Mesenchymal stem cell (in vitro differentiated cells and primary cell): ENCODE measurements at regions not wholly inside any gene's neighbourhood (a gene's known extent, or its start where the extent isn't known, plus 50 kb on each side); places are given as distances from the start of the nearest gene placed in this dataset.

Experiments used
- DNase-seq: peaks from one replicate; pipeline ENCODE4 v3.0.0-alpha.2; 2013
- H2AFZ ChIP-seq: one replicate; pipeline ENCODE4 v1.6.1; 2013; ENCODE audit warnings: low read depth, mild to moderate bottlenecking, control low read depth, inconsistent platforms, low read length, moderate library complexity
- H2AK5ac ChIP-seq: 2 replicates; pipeline ENCODE4 v1.6.1; 2013; ENCODE audit warnings: low read length, moderate library complexity, mild to moderate bottlenecking, inconsistent platforms; ENCODE audit not compliant: severe bottlenecking
- H2BK120ac ChIP-seq: one replicate; pipeline ENCODE4 v1.6.1; 2013; ENCODE audit warnings: low read depth, mild to moderate bottlenecking, inconsistent platforms, low read length, moderate library complexity
- H2BK12ac ChIP-seq, 2 experiments: one replicate each; pipeline ENCODE4 v1.6.1; 2013; ENCODE audit warnings: inconsistent platforms in 2 of 2, low read length in 2 of 2, mild to moderate bottlenecking in 2 of 2, moderate library complexity in 2 of 2, control low read depth in 1 of 2
- H2BK15ac ChIP-seq: one replicate; pipeline ENCODE4 v1.6.1; 2013; ENCODE audit warnings: mild to moderate bottlenecking, low read depth, inconsistent platforms; ENCODE audit not compliant: poor library complexity, severe bottlenecking
- H2BK5ac ChIP-seq: 2 replicates; pipeline ENCODE4 v1.6.1; 2013; ENCODE audit warnings: low read depth, mild to moderate bottlenecking, low read length, control low read depth, inconsistent platforms; ENCODE audit not compliant: poor library complexity, severe bottlenecking
- H3K14ac ChIP-seq, 2 experiments: one replicate each; pipeline ENCODE4 v1.6.1; 2013; ENCODE audit warnings: inconsistent platforms in 2 of 2, low read length in 2 of 2, control low read depth in 1 of 2, mild to moderate bottlenecking in 1 of 2, moderate library complexity in 1 of 2
- H3K18ac ChIP-seq, 2 experiments: one replicate each; pipeline ENCODE4 v1.6.1; 2013; ENCODE audit warnings: inconsistent platforms in 2 of 2, low read length in 2 of 2, control low read depth in 1 of 2, low read depth in 1 of 2, mild to moderate bottlenecking in 1 of 2
- H3K23ac ChIP-seq, 2 experiments: one replicate each; pipeline ENCODE4 v1.6.1; 2013; ENCODE audit warnings: inconsistent platforms in 2 of 2, low read length in 2 of 2, mild to moderate bottlenecking in 2 of 2, moderate library complexity in 2 of 2, control low read depth in 1 of 2
- H3K27ac ChIP-seq: 2 replicates; pipeline ENCODE4 v1.5.1; 2013; ENCODE audit warnings: mild to moderate bottlenecking, moderate library complexity, low read length, control low read depth, inconsistent platforms; ENCODE audit not compliant: poor library complexity, severe bottlenecking
- H3K27me3 ChIP-seq, 2 experiments: 2 replicates each; pipeline versions ENCODE4 v1.6.1 to v1.7.0; 2013; ENCODE audit warnings: low read length in 2 of 2, mild to moderate bottlenecking in 2 of 2, moderate library complexity in 2 of 2, control low read depth in 1 of 2, inconsistent platforms in 1 of 2; ENCODE audit not compliant: control insufficient read depth in 1 of 2, insufficient read depth in 1 of 2
- H3K36me3 ChIP-seq, 2 experiments: 2 replicates each; pipeline versions ENCODE4 v1.6.1 to v1.7.0; 2013; ENCODE audit warnings: low read length in 2 of 2, control low read depth in 1 of 2, inconsistent platforms in 1 of 2, low read depth in 1 of 2, mild to moderate bottlenecking in 1 of 2; ENCODE audit not compliant: insufficient read depth in 2 of 2, control insufficient read depth in 1 of 2
- H3K4ac ChIP-seq, 2 experiments: one replicate each; pipeline ENCODE4 v1.6.1; 2013; ENCODE audit warnings: inconsistent platforms in 2 of 2, low read length in 2 of 2, mild to moderate bottlenecking in 2 of 2, moderate library complexity in 2 of 2, control low read depth in 1 of 2, low read depth in 1 of 2
- H3K4me1 ChIP-seq: 2 replicates; pipeline ENCODE4 v1.6.1; 2013; ENCODE audit warnings: low read depth, low read length, control low read depth; ENCODE audit not compliant: control insufficient read depth, insufficient read depth
- H3K4me2 ChIP-seq: 2 replicates; pipeline ENCODE4 v1.6.1; 2013; ENCODE audit warnings: low read length, mild to moderate bottlenecking, inconsistent platforms; ENCODE audit not compliant: poor library complexity, severe bottlenecking
- H3K4me3 ChIP-seq, 2 experiments: 2 replicates each; pipeline versions ENCODE4 v1.5.1 to v1.7.0; 2013; ENCODE audit warnings: low read length in 2 of 2, mild to moderate bottlenecking in 2 of 2, control low read depth in 1 of 2, low read depth in 1 of 2; ENCODE audit not compliant: insufficient read depth in 1 of 2
- H3K79me1 ChIP-seq: replicated peaks from 2 replicates; pipeline ENCODE4 v1.6.1; 2013; ENCODE audit warnings: mild to moderate bottlenecking, control low read depth, low read length, inconsistent platforms; ENCODE audit not compliant: poor library complexity, severe bottlenecking
- H3K9ac ChIP-seq: 2 replicates; pipeline ENCODE4 v1.7.0; 2013; ENCODE audit warnings: mild to moderate bottlenecking, low read length, moderate library complexity
- H3K9me3 ChIP-seq: 2 replicates; pipeline ENCODE4 v1.7.0; 2013; ENCODE audit warnings: mild to moderate bottlenecking, low read length; ENCODE audit not compliant: control insufficient read depth
- H4K8ac ChIP-seq: one replicate; pipeline ENCODE4 v1.6.1; 2013; ENCODE audit warnings: inconsistent platforms, mild to moderate bottlenecking, low read length, moderate library complexity
- H4K91ac ChIP-seq: one replicate; pipeline ENCODE4 v1.6.1; 2013; ENCODE audit warnings: mild to moderate bottlenecking, low read length, inconsistent platforms
- WGBS: methylation state at CpG from one replicate; pipeline ENCODE4 v1.1.7; 2013; ENCODE audit warnings: mixed read lengths; 5-methylcytosine and 5-hydroxymethylcytosine counted together

- no peak overlapping the region for H3K4me2 ChIP-seq
- 47% methylated on average over 1 of the region's 2 CpGs for WGBS
Measured at GRCh38 chr18:61093965-61094364, 239.3 kb upstream of the CDH20 start.

GRCh38 chr18:61096226-61096625 lies 237.0 kb upstream of the CDH20 start:
- Histone ChIP-seq H2AFZ (no peak overlapping the region), H3K23ac (no peak overlapping the region), H3K4ac (no peak overlapping the region), H3K27me3 (no peaks in the 10 kb centered on the region), H3K79me1 (no peaks in the 10 kb centered on the region), H3K27ac (no peak overlapping the region), H2BK5ac (no peak overlapping the region), H3K4me3 (no peak overlapping the region), H2AK5ac (no peak overlapping the region), H3K4me2 (no peak overlapping the region), H4K91ac (no peak overlapping the region), H3K4me1 (peaks cover 1% of the 10 kb centered on the region), H3K18ac (no peak overlapping the region), H4K8ac (no peak overlapping the region), H3K9ac (no peak overlapping the region), H3K14ac (no peak overlapping the region), H2BK12ac (no peak overlapping the region), H3K36me3 (no peaks in the 10 kb centered on the region), H2BK15ac (no peak overlapping the region), H2BK120ac (no peak overlapping the region), H3K9me3 (no peaks in the 10 kb centered on the region)
- 89% methylated on average over 1 of the region's 2 CpGs for WGBS
- DNase-seq, result no peak

More at GRCh38 chr18:61093965-61094364, 239.3 kb upstream of the CDH20 start:
- no peak overlapping the region for H3K4me3 ChIP-seq
- no peaks in the 10 kb centered on the region for H3K36me3 ChIP-seq
- H2BK15ac ChIP-seq, result no peak overlapping the region
- no peaks in the 10 kb centered on the region for H3K79me1 ChIP-seq
- H3K9ac ChIP-seq, result no peak overlapping the region
- no peaks in the 10 kb centered on the region for H3K9me3 ChIP-seq
- H2BK12ac ChIP-seq, result no peak overlapping the region
- no peak for DNase-seq
- H3K18ac ChIP-seq, result no peak overlapping the region
- H4K8ac ChIP-seq, result no peak overlapping the region
- H2AK5ac ChIP-seq, result no peak overlapping the region
- no peak overlapping the region for H2BK5ac ChIP-seq
- H3K27me3 ChIP-seq, result no peaks in the 10 kb centered on the region
- no peak overlapping the region for H3K27ac ChIP-seq
- H2AFZ ChIP-seq, result no peak overlapping the region
- H4K91ac ChIP-seq, result no peak overlapping the region
- no peak overlapping the region for H3K23ac ChIP-seq
- no peak overlapping the region for H3K14ac ChIP-seq
- no peak overlapping the region for H3K4ac ChIP-seq
- peaks cover 1% of the 10 kb centered on the region for H3K4me1 ChIP-seq
- H2BK120ac ChIP-seq, result no peak overlapping the region

- H3K79me1 ChIP-seq, result no peaks in the 10 kb centered on the region
Measured at GRCh38 chr18:61107113-61107512, 226.1 kb upstream of the CDH20 start.

GRCh38 chr18:61108706-61109105 lies 224.5 kb upstream of the CDH20 start:
- Histone ChIP-seq H3K9ac (no peak overlapping the region), H2BK15ac (no peak overlapping the region), H3K18ac (no peak overlapping the region), H3K36me3 (no peaks in the 10 kb centered on the region), H2AFZ (no peak overlapping the region), H2BK120ac (no peak overlapping the region), H3K4ac (no peak overlapping the region), H2AK5ac (no peak overlapping the region), H3K23ac (no peak overlapping the region), H2BK5ac (no peak overlapping the region), H4K91ac (no peak overlapping the region), H3K4me2 (no peak overlapping the region), H3K27ac (no peak overlapping the region), H3K4me3 (no peak overlapping the region), H3K14ac (no peak overlapping the region), H3K9me3 (no peaks in the 10 kb centered on the region), H2BK12ac (no peak overlapping the region), H4K8ac (no peak overlapping the region), H3K79me1 (no peaks in the 10 kb centered on the region), H3K4me1 (no peaks in the 10 kb centered on the region), H3K27me3 (no peaks in the 10 kb centered on the region)
- no peak for DNase-seq

More at GRCh38 chr18:61107113-61107512, 226.1 kb upstream of the CDH20 start:
- Histone ChIP-seq H3K4me1 (no peaks in the 10 kb centered on the region), H4K91ac (no peak overlapping the region), H3K4me2 (no peak overlapping the region), H2AFZ (no peak overlapping the region), H3K36me3 (no peaks in the 10 kb centered on the region), H3K14ac (no peak overlapping the region), H3K9me3 (no peaks in the 10 kb centered on the region), H3K27me3 (no peaks in the 10 kb centered on the region), H3K23ac (no peak overlapping the region), H3K18ac (no peak overlapping the region), H2AK5ac (no peak overlapping the region), H3K27ac (no peak overlapping the region), H3K4ac (no peak overlapping the region), H2BK120ac (no peak overlapping the region), H2BK12ac (no peak overlapping the region), H2BK5ac (no peak overlapping the region), H3K4me3 (no peak overlapping the region), H3K9ac (no peak overlapping the region), H2BK15ac (no peak overlapping the region), H4K8ac (no peak overlapping the region)
- WGBS, result no CpG with 5 or more reads among the region's 1 CpG
- no peak for DNase-seq
